Calu3 (cell line): ENCODE measurements at regions not wholly inside any gene's neighbourhood (a gene's known extent, or its start where the extent isn't known, plus 50 kb on each side); places are given as distances from the start of the nearest gene placed in this dataset.

Experiments
- BruUV-seq: library from RNA; stranded (reverse); fragments of 400-500 nt; replicated peaks from 2 replicates; lab custom pipeline; 2021; lab: Mats Ljungman, UMichigan
- CTCF ChIA-PET: fragments of 300-600 bp; sonication (Branson Sonifier 250); formaldehyde crosslinking; loops from one replicate; lab custom pipeline; 2022; ENCODE audit warnings: antibody characterized with exemption; lab: Charles Lee
- DNase-seq: peaks from one replicate; pipeline ENCODE4 v3.0.0; 2022
- H3K27ac Mint-ChIP-seq: one replicate; pipeline ENCODE4 v1.8.0; 2022; ENCODE audit warnings: mixed read lengths; ENCODE audit not compliant: unreplicated experiment
- H3K27me3 Mint-ChIP-seq: one replicate; pipeline ENCODE4 v1.8.0; 2022; ENCODE audit warnings: mixed read lengths; ENCODE audit not compliant: unreplicated experiment
- H3K36me3 Mint-ChIP-seq: one replicate; pipeline ENCODE4 v1.8.0; 2022; ENCODE audit warnings: mild to moderate bottlenecking, moderate library complexity, mixed read lengths; ENCODE audit not compliant: insufficient read depth, unreplicated experiment
- H3K4me1 Mint-ChIP-seq: one replicate; pipeline ENCODE4 v1.8.0; 2022; ENCODE audit warnings: mild to moderate bottlenecking, low read depth, mixed read lengths; ENCODE audit not compliant: unreplicated experiment
- H3K4me3 Mint-ChIP-seq: one replicate; pipeline ENCODE4 v1.8.0; 2022; ENCODE audit warnings: mild to moderate bottlenecking, low read depth, moderate library complexity, mixed read lengths; ENCODE audit not compliant: unreplicated experiment
- H3K9me3 Mint-ChIP-seq: one replicate; pipeline ENCODE4 v1.8.0; 2022; ENCODE audit warnings: low read depth, mixed read lengths; ENCODE audit not compliant: unreplicated experiment
- intact Hi-C: fragments of 100-400 bp; cut with micrococcal nuclease; formaldehyde crosslinking; loops from one replicate; pipeline ENCODE4 v1.10.0; 2022; ENCODE audit not compliant: unreplicated experiment
- TF ChIP-seq, protein P1 (sequence below): fragments of 200-600 bp; IDR thresholded peaks from one replicate; pipeline ENCODE4 v1.8.0; 2022; ENCODE audit warnings: antibody characterized with exemption; ENCODE audit not compliant: unreplicated experiment

DNA sequence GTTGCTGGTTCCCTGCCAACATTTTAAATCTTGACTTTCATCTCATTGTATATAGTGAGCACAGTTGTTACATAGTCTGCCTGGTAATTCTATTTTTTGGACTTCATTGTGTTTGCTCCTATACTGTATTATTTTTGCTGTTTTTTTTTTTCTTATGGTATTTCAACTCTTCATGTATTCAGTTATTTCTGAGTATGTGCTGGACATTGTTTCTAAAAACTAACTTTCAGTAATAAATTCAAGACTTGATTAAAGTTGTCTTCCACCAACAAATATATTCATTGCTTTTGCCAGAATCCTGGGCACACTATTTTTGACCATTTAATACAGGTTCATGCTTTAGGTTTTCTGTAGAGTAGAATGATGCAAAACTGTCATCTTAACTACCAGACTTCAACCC is 698.3 kb downstream of the MAFB start:
- Mint-ChIP-seq H3K4me3 (no peak overlapping the region), H3K4me1 (no peaks in the 10 kb centered on the region), H3K27ac (no peak overlapping the region), H3K9me3 (peaks cover 24% of the 10 kb centered on the region), H3K36me3 (no peaks in the 10 kb centered on the region), H3K27me3 (no peaks in the 10 kb centered on the region)
- intact Hi-C loops, result no loop called here
- TF ChIP-seq, protein P1, sequence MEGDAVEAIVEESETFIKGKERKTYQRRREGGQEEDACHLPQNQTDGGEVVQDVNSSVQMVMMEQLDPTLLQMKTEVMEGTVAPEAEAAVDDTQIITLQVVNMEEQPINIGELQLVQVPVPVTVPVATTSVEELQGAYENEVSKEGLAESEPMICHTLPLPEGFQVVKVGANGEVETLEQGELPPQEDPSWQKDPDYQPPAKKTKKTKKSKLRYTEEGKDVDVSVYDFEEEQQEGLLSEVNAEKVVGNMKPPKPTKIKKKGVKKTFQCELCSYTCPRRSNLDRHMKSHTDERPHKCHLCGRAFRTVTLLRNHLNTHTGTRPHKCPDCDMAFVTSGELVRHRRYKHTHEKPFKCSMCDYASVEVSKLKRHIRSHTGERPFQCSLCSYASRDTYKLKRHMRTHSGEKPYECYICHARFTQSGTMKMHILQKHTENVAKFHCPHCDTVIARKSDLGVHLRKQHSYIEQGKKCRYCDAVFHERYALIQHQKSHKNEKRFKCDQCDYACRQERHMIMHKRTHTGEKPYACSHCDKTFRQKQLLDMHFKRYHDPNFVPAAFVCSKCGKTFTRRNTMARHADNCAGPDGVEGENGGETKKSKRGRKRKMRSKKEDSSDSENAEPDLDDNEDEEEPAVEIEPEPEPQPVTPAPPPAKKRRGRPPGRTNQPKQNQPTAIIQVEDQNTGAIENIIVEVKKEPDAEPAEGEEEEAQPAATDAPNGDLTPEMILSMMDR, result no peak
- CTCF ChIA-PET, result no interaction called here
- BruUV-seq, result no TSS peak
- DNase-seq, result no peak

DNA sequence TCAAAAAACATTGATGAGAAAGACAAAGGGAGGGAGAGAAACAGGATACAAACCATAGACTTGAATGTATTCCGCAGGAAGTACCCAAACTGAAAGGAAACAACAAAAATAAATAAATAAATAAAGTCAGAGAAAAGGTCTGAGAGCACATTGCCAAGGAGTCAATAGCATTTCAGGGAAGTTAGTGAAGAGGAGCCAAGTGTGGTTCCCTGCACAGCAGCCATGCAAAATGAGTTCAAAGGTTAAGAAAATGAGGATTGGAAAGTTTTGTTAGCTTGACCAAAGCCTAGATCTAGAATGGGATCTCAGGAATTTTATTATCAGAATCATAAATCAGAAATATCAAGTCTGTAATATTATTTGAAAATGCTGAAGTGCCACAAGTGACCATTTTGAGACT is 700.0 kb downstream of the MAFB start:
- DNase-seq, result no peak
- H3K27me3 Mint-ChIP-seq, result no peaks in the 10 kb centered on the region
- CTCF ChIA-PET, result no interaction called here
- BruUV-seq, result no TSS peak
- TF ChIP-seq, protein P1, result no peak
- no peak overlapping the region for H3K4me3 Mint-ChIP-seq
- peaks cover 23% of the 10 kb centered on the region for H3K9me3 Mint-ChIP-seq
- intact Hi-C loops, result no loop called here
- H3K4me1 Mint-ChIP-seq, result no peaks in the 10 kb centered on the region
- H3K27ac Mint-ChIP-seq, result no peak overlapping the region
- H3K36me3 Mint-ChIP-seq, result no peaks in the 10 kb centered on the region

DNA sequence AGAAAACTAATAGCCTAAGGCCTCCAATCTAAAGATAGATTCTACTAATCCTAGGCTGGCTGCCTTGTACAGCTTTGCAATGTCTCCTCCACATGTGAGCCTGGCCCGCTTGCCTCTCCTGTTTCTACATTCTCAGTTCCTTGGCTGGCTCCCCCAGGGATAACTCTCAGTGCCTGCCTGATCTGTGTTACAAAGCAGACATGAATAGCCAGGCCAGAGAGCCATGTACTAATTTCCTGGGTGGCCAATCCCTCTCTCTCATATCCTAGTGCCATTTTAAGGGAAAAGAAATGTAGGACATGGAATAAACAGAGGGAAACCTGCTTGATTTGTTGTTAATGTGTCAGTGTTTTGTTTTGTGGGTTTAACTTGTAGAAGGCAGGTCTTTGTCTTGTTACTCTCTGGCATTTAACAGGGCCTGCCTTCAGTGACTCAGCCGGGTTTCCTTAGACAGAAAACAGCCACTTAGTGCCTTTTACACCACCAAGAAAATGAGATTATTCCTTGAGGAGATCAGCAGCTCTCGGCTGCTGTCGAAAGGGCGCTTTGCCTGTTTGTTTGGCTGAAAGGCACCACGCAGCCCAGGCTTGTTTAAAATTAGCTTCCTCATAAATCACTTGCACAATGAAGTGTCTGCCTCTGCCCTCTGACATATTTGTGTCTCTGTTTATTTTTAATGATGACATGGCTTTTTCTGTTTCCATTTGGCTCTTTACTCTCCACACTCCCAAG is 702.7 kb downstream of the MAFB start:
- Mint-ChIP-seq H3K36me3 (no peaks in the 10 kb centered on the region), H3K4me1 (no peaks in the 10 kb centered on the region), H3K27ac (no peak overlapping the region), H3K27me3 (no peaks in the 10 kb centered on the region), H3K9me3 (peaks cover 20% of the 10 kb centered on the region), H3K4me3 (no peak overlapping the region)
- DNase-seq, result no peak
- BruUV-seq, result no TSS peak
- TF ChIP-seq, protein P1, result no peak
- CTCF ChIA-PET, result no interaction called here
- intact Hi-C loops, result no loop called here

DNA sequence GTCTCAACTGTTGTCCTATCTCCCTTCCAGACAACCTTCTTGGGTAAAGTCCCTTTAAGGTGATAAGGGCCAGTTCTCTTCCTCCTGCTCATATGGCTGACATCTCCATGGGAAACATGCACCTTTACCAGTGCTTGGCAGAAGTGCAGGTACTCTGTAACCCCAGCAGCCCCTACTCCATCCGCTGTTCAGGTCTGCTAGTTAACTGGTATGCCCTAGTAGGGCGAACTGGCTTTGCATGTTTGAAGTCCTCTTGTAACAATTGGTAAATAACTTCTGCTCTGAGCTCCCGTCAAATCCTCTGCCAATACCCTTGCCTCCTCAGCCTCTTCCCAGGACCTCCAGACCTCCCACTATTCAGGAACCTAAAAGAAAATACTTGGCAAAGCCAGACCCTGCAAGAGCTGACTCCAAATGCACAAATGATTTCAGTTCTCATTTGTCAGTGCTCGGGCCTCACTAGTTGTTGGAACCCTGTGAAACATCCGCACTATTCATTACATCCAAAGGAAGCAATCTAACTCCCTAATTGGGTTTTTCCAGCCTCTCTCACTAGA is 703.7 kb downstream of the MAFB start:
- Mint-ChIP-seq H3K27ac (no peak overlapping the region), H3K9me3 (peaks cover 16% of the 10 kb centered on the region), H3K27me3 (no peaks in the 10 kb centered on the region), H3K4me3 (no peak overlapping the region), H3K4me1 (no peaks in the 10 kb centered on the region), H3K36me3 (no peaks in the 10 kb centered on the region)
- CTCF ChIA-PET, result no interaction called here
- DNase-seq, result no peak
- no TSS peak for BruUV-seq
- intact Hi-C loops, result no loop called here
- TF ChIP-seq, protein P1, result no peak
